GM21526 (cell line): ENCODE measurements at regions not wholly inside any gene's neighbourhood (a gene's known extent, or its start where the extent isn't known, plus 50 kb on each side); places are given as distances from the start of the nearest gene placed in this dataset.

Experiments used
- ATAC-seq: cut with Tn5 transposase; IDR thresholded peaks from one replicate; pipeline ENCODE4 v1.9.1; 2021; ENCODE audit warnings: moderate library complexity; ENCODE audit not compliant: unreplicated experiment, low FRiP score

DNA sequence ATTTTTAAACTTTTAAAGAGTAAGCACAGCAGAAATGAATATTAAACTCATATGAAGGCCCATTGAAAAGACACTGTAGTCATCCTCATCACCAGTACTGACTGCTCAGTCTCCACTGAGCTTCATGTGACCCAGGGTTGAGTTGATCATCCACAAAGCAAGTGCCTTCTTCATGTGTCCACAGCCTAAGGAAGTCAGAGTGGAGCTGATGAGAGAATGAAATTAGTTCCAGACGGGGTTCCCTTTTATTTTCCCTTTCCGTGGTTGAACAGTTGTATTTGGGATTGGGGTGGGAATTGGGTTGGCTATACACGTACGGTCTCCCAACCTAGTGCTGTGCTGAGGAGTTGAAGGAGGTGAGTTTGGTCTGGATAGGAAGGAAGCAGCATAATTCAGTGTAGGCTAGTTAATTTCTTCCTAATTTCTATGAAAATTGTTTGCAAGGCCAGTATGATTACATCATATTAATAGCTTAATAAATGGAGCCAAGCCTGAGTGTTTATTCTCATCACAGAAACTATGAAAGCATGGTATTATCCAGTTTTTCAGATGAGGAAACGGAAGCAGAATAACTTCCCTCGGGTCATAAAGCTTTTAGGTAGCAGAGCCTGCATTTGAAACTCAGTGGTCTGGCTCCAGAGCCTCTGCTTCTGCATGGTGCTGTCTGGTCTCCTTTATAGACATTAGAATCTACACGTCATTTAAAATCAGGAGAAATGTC is 103.9 kb upstream of the DMRT1 start:
- ATAC-seq: no peak

DNA sequence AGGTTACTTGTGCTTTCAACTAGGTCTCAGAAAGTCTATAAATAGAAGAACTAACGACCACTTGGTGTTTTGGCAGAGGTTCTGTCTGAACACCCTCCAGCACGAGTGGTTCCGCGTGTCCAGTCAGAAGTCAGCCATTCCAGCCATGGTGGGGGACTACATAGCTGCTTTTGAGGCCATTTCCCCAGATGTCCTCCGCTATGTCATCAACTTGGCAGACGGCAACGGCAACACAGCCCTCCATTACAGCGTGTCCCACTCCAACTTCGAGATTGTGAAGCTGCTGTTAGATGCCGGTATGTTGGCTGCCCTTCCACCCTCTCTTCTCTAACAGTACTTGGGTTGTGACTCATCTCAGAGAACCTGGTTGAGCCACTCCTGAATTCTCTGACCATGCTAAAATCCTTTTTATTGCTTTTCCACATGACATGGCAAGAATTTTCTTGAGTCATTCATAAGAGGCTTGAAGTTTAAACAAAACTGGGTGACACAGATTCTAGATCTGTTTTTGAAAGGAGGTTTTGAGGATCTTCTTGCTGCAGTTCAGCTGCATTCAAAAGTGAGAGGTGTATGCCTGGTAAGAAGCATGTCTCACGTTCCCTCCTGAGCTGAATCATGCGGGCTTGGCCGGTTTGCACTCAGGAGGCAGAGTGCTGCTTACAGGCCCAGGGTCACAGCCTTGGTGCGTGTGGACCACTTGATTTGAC is 103.1 kb upstream of the DMRT1 start:
- no peak for ATAC-seq

DNA sequence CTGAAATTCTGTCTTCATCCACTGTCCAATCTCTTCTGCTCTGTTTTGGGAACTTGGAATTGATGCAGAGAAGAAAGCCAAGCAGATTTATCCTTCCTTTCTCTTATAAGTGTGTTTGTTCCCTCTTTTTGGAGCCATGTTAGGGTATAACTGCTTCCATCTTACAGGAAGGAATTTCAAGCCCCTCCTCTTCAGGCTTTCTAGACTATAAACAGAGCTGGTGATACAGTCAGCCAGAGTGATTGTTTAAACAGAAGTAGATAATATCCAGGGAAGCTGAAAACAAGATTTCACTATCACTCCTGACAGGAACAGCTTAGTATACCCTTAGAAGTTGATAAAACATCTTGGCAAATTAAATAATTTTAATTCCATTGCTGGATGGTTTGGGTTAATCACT is 102.1 kb upstream of the DMRT1 start:
- no peak for ATAC-seq

DNA sequence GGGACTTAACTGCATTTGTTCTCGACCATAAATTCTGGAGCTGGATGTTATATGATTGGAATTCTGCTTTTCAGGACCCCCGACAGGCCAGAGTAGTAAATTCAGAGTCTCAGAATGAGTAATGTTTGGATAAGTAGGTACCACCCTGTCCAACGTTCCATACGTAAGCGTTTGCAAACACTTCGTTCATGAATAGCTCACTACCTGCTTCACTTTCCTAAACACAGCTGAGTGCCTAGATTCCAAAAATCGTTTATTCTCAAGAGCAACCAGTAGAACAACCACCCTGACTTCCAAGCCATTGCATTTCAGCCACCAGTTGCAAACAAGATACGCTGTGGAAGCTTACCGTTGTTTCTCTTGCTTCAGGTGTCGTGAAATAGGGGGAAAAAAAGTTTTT is 101.3 kb upstream of the DMRT1 start:
- ATAC-seq: no peak

DNA sequence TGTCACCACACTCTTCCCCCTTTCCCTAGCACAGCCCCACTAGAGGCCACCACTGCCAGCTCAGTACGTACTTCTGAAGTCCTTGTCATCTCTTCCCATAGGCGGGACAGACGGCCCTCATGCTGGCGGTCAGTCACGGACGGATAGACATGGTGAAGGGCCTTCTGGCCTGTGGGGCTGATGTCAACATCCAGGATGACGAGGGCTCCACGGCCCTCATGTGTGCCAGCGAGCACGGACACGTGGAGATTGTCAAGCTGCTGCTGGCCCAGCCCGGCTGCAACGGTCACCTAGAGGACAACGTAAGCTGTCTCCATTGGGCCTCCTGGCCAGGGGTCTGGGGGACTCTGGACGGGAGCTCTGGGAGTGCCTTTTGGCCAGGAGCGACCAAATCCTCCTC is 99.4 kb upstream of the DMRT1 start:
- no peak for ATAC-seq

DNA sequence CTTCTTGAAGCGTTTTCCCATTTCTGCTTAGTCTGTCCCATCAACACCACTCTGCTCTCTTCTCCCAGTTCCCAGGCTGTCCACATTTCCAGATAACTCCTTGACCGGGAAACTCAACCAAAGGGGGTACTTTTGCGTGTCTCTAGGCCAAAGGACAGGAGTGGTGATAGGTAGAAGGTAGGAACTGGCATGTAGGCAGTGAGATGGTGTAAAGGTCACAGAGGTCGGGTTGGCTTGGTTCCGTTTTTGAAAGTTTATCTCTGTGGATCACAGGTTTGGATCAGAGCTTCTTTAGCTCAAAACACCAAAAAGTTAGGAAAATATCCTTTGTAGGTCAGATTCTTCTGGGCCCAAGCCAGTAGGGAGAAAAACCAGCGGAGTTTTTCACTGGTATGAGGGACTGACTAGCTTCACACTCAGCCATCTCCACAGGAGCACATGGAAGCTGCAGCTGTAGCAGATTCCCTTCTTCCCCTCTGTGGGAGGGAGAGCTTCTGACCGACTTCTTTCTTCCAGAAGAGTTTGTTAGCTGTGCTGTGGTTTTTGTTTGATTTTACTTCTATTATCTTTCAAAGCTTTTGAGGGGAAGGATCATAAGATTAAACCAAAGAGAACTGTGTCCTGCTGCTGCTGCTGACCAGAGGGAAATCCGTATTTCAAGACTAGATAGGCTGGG is 98.4 kb upstream of the DMRT1 start:
- no peak for ATAC-seq

DNA sequence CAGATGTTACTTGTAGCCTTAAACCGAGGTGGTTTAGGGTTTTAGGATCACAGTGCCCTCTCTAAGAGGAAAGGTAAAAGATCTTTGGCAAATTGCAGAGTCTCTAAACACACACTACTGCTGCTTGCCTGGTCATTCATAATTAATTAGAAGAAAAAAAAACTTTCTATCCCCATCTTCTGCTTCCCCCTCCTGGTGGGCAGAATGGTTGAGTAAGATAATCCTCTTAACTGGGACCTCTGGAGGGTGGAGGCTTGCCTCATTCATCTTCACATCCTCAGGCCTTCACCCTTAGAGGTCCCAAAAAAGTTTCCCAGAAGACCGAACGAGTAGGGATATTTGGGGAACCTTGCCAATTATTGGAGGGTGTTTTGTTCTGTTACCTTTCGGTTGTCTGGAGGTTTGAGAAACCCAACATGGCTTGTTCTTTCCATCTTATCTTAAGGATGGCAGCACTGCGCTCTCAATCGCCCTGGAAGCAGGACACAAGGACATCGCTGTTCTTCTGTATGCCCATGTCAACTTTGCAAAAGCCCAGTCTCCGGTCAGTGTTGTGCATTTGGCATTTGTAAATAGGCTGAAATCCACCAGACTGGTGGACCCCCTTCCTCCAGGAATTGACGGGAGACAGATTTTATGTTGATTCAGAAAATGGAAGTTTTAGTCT is 97.3 kb upstream of the DMRT1 start:
- ATAC-seq: no peak

DNA sequence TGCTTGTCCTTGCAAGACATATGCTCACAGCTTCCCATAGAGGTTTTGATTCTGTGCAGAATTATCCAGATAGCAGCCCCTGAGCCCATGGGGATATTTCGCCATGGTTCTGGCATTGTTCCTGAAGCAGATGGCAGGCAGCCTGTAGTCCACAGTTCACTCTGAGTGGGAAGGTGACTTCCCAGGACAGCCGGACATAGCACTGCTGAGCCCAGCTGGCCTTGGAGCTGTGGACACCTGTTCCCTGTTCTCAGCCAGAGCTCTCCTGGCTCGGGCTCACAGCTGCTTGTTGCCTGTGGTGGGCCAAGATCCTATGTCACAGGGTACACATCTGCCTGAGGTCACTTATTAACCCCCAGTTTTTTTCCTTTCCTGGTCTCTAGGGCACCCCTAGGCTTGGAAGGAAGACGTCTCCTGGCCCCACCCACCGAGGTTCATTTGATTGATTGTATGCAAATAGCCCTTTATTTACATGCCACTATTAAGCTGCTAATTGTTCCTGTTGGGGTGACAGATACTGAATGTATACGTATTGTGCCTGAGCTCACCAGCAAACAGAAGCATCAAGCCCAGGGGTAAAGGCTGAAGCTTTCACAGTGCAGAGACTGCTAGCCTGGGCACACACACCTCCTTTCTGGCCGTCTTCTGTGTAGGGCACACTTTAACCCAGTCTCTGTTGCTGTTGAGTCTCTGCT is 96.6 kb upstream of the DMRT1 start:
- ATAC-seq: no peak

DNA sequence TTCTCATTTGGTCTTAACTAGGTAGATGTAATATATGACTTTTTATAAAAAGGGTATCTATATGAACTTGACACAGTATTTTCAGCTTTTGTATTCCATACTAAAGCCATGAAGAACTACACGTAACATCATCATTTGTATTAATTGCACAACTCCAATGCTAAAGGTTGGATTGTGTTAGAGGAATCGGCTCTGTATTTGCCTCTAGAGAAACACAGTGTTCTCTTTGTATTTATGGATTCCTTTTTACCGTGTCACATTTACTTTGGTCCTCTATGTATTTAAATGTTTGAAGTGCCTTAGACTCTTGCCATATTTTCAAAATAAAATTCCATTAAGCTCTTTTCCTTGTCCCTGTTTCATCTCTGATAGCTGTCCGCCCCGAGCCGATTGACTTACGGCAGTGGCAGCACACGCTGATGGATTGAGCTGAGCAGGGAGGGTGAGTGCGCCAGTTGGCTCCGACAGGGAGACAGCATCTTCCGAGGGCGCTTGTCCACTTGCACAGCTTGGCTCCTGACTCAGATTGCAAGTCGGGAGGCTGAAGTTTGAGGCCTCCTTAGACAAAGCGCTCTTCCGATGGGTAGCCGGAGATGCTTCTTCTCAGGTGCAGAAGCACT is 95.6 kb upstream of the DMRT1 start:
- ATAC-seq: no peak

DNA sequence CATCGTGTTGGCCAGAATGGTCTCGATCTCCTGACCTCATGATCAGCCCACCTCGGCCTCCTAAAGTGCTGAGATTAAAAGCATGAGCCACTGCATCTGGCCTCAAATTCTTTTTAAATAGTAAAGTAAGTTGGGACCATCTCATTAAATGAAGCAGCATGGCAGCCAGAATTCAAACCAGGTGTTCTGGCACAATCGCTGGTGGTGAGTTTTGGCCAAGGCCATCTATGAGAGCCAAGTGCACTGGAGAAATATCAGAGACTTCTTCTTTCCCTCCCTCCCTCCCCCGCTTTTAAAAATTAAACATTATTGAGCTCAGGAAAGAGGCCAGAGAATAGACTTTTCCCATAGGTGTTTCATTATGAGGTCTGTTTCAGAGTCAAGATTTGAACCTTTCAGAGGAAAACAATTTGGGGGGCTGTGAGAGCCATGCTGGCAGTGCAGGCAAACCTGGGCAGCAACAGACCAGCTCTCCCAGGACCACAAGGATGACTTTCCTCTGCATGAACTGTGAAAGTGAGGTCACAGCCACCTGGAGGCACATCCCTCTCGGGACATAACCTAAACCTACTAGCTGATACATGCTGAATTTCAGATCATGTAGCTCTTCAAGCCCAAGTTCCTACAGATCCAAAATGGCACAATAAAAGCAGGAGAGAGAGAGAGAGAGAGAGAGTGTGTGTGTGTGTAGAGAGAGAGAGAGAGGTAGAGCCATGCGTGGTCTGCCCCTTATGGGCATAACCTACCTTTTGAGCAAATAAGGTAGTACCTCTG is 94.6 kb upstream of the DMRT1 start:
- no peak for ATAC-seq

DNA sequence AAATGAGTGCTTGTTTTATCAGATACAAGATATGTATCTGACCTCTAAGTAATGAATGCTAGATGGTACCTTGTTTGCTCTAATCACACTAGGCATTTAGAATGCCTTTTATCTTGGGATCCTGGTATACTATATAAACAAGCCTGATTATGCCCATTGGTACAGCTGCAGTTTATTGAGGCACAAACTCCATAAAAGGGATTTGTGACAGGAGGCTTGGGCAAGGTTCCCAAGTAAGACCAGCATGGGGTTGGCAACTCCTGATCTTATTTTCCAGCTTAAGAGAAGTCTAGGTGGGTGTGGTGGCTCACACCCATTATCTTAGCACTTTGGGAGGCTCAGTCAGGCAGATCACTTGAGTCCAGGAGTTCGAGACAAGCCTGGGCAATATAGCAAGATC is 93.9 kb upstream of the DMRT1 start:
- no peak for ATAC-seq

DNA sequence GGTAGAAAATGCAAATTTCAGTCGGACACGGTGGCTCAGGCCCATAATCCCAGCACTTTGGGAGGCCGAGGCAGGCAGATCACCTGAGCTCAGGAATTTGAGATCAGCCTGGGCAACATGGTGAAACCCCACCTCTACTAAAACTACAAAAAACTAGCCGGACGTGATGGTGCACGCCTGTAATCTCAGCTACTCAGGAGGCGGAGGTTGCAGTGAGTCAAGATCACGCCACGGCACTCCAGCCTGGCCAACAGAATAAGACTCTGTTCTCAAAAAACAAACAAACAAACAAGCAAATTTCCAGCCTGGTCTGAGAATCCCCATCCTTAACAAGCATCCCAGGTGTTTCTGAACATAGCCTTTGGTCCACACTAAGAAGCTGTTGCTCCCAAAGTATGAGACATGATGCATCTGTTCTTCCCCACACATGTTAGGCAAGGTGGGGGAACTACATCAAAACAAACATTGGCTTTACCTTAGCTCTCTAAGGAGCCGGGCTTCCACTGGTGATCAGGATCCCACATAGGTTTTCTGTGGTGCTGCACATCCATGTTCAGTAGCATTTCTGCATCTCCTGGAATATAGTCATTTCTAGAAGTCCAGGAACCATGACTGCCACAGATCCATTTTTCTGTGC is 92.5 kb upstream of the DMRT1 start:
- ATAC-seq: no peak

DNA sequence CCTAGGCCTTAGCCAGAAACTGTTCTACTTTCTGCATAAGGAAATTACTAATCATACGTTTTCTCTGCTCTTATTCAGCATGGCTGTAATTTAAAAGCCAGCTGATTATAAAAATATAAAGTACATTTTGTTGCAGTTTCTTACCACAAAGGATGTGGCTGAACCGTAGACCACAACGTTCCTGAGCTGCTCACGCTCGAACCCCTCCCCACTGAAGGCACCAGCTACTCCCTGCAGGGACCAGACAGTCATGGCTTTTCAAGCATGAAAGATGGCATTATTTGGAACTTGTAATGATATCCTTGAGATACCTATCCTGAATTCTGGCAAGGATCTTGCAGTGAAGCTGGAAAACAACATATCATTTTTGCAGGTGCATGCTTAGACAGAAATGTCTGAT is 91.8 kb upstream of the DMRT1 start:
- no peak for ATAC-seq

DNA sequence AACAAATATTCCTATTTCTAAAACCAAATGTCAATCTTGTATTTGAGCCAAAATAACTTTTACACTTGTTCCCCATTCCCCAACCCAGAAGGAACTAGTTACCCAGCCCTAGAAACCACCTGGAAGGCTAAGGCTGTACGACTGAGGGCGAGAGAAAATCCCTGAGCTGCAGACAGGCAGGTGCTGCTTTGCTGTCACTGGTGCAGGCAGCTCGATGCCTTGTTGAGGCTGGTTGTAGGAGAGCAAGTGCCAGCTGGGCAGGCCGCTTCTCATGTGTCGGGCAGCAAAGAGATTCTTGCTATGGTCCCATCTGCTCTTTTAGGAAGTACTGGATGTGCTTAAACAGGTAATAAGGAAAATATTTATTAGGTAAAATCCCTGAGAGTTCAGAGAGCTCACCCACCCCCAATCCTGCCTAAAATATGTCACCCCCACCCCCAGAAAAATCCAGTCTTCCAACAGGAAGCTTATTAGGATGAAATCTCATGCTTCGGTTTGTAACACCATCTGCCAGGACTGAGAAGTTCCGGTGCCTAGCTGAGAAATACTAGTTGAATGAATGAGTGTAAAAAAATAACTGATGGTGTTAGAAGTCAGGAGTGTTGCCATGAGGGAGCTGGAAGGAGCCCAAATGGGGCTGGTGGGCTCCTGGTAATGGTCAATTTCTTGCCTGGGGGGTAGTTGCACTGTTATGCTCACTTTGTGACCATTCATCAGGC is 91.1 kb upstream of the DMRT1 start:
- ATAC-seq: no peak

DNA sequence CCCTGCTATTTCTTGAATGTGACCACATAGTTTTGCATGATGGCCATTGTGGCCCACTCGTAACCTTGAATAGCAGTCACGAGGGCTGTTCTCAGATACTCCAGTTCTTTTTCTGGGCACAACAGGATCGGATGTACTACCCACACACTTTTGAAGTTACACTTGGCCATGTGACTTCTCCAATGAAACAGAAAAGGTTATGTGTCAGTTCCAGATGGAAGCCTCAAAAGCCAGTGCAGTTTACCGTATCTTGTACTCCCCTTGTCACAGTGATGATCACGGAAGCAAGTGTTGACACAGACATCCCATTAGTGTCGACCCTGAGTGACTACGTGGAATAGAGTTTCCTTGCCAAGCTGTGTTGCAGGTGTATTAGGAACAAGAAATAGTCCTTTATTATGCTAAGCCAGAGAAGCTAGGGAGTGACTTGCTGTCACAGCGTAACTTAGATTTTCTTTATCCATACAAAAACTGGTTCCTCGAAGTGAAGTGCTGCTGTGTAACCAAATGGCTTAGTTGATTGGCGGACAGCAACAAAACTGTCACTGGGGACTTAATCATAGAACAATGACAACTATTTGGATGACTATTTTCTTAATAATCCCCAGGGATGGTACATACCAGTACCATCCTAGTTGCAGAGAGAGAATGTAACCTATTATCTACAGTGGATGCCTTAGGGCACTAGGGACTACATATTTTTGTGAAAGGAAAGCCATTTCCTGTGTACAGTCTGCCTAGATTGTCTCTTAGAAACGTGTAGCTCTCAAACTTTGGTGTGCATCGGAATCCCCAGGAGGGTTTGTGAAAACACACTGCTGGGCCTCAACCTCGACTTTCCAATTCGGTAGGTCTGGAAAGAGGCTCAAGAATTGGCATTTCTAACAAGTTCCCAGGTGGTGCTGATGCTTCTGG is 90.1 kb upstream of the DMRT1 start:
- ATAC-seq: no peak

DNA sequence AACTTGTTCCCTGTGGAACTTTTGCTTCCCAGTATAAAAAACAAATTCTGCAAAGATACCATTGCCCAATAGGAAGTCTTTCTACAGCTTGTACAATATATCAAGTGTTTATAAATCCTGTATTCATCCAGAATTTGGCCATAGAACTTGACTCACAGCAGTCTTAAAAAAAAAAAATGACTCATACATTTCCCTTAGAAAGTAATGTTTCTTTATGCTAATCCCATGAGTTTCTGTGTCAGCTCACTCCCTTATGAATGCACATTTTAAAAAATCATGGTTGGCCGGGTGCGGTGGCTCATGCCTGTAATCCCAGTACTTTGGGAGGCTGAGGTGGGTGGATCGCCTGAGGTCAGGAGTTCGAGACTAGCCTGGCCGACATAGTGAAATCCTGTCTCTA is 89.3 kb upstream of the DMRT1 start:
- ATAC-seq: no peak

DNA sequence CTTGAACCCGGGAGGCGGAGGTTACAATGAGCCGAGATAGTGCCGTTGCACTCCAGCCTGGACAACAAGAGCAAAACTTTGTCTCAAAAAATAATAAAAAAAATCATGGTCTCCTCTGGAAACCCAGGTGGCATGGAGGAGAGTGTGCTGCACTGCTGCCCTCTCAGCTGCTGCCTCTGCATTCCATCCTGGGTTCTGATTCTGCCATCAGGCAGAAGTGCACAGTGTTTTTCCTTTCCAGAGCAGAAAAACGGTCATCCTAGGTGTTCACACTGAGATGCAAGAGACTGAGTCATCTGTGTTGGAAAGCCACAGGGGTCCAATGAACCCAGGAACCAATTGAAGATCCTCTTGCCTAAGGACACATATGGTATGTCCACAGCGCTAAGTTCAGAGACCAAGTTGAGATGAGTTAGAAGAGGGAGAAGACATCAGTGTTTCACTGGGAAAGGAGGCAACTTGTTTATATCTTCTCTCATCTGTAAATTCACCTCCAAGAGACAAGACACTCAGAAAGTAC is 88.8 kb upstream of the DMRT1 start:
- ATAC-seq: no peak
